Erythroblast (primary cell): ENCODE measurements at regions not wholly inside any gene's neighbourhood (a gene's known extent, or its start where the extent isn't known, plus 50 kb on each side); places are given as distances from the start of the nearest gene placed in this dataset.

ENCODE experiments used
- DNase-seq, 2 experiments: peaks; one replicate each; lab custom pipeline; 2025; lab: John Stamatoyannopoulos, UW
- GATA1 ChIP-seq: IDR thresholded peaks from 2 replicates; pipeline ENCODE4 v1.6.1; 2011; ENCODE audit warnings: low read depth, mild to moderate bottlenecking, control low read depth, low read length, moderate library complexity
- POLR2A ChIP-seq: IDR thresholded peaks from 2 replicates; pipeline ENCODE4 v1.6.1; 2011; ENCODE audit warnings: mild to moderate bottlenecking, low read length

GRCh38 chr7:93011351-93012294 lies 106.2 kb downstream of the SAMD9 start:
- no peak for DNase-seq
- TF ChIP-seq GATA1 (no peak), POLR2A (no peak)

GRCh38 chr7:93008833-93009232 lies 108.9 kb downstream of the SAMD9 start:
- DNase-seq = peak in 1 of 2 experiments; percentile 43
- TF ChIP-seq POLR2A (no peak), GATA1 (no peak)

DNA sequence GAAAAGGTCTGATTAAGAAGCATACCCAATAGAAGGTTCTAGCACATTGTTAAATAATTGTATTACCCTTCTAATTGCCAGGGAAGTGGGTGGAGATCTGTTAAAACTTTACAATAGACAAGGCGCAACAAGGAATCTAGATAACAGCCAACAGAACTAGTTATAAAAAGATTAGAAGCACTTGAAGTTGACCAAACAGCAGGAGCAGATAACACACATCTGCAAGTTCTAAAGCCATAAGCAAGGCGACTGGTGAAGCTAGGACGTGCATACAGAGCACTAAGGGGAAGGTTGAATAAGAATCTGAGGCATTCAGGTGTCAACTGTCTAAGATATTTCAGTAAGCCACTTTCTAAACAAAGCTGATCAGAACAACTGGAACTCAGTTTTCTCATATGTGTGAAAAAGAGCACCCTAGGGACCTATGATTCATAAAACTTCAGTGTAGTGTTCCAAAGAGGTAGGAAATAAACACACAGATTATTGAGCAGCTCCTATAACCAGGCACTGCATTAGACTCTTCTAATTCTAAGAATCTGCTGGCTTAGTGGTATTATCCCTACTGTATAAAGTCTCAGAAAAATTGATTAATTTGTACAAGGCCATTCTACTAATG lies 111.2 kb downstream of the SAMD9 start:
- TF ChIP-seq GATA1 (no peak), POLR2A (no peak)
- DNase-seq = peak; percentile 32 to 83

- DNase-seq = peak; percentile 44 to 79
- no peak for TF ChIP-seq GATA1
- no peak for TF ChIP-seq POLR2A
These were observed 112.9 kb downstream of the SAMD9 start for GRCh38 chr7:93004906-93005305.

GRCh38 chr7:92997719-92998118 lies 120.1 kb downstream of the SAMD9 start:
- no peak for DNase-seq

GRCh38 chr7:92997152-92997551 lies 120.6 kb downstream of the SAMD9 start:
- TF ChIP-seq GATA1 (no peak), POLR2A (no peak)
- DNase-seq = no peak

More at GRCh38 chr7:92997719-92998118, 120.1 kb downstream of the SAMD9 start:
- TF ChIP-seq GATA1 (no peak), POLR2A (no peak)

DNA sequence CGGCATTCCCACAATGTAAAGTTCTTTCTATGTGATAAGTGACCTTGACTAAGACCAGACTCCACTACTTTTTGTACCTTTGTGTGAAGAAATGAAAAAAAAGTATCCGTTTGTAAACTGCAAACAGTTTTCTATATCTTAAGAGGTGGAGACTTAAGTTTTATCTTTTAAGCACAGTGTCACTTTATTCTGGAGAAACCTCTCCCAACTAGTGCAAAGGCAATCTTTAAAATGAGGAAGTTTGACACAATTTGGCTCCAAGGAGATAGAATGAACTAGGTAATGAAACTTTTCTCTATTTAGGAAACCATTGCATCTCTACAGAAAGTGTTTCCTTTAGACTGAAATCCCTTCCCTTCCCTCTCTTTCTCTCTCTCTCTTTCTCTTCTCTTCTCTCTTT lies 122.9 kb downstream of the SAMD9 start:
- TF ChIP-seq POLR2A (no peak), GATA1 (no peak)
- no peak for DNase-seq

DNA sequence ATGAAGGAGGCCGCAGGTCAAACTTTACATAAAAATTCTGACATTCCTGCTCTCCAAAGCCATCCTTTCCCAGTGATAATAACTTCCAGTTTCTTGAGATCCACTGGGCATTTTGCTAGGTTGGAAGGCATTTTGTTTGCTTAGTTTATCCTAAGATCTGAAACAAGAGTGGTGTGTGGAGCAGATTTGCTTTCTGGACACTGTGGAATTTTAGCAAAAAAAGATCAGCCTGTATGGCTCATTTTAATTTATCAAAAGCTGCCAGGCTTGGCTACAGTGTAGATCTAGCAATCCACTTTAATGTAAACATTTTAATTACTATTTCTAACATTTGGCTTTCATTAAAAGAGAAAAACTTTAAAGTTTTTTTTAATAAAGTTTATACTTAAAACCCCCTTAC lies 124.8 kb downstream of the SAMD9 start:
- TF ChIP-seq POLR2A (no peak), GATA1 (no peak)
- DNase-seq = no peak

DNA sequence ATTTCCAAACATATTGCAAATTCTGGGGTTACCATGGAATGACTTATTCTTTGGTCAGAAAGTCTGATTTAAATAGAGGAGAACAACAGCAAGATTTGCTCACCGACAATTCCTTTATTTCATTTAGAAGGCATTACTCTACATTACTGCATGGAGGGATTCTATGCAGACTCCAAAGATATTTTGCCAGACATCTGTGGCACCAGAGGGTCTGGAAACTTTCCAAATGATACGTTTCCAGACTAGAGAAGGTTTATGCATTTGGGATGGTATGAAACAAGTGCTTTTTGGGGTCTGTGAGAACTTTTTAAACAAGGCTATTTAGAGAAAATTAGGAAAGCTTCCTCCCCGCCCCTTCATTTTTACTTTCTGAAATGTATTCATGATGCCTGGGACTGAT lies 125.3 kb downstream of the SAMD9 start:
- TF ChIP-seq POLR2A (no peak), GATA1 (no peak)
- no peak for DNase-seq

GRCh38 chr7:92991190-92991589 lies 126.6 kb downstream of the SAMD9 start:
- no peak for DNase-seq
- TF ChIP-seq POLR2A (no peak), GATA1 (no peak)

GRCh38 chr7:92988941-92989545 lies 128.7 kb downstream of the SAMD9 start:
- TF ChIP-seq POLR2A = no peak
- no peak for TF ChIP-seq GATA1
- DNase-seq = no peak

- peak in 1 of 2 experiments; percentile 5 for DNase-seq
- no peak for TF ChIP-seq POLR2A
- no peak for TF ChIP-seq GATA1
These were observed 129.7 kb downstream of the SAMD9 start for GRCh38 chr7:92988051-92988450.

DNA sequence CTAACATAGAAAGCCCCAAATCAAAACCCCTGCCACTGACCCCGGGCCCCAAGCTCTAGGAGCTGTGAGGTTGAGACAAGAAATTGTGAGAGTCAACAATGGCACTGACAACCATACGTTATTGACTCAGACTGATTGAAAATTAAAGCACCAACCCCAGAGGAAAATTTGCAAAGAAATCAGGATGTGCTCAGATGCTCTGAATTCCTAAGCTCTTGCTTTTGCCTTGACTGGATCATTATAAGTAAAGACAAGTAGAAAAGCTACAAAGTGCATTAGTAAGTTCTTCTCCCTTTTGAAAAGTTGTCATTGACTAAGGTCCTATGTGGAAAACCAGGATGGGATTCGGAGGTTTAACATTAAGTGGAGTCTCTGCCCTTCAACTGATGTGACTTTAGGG lies 130.2 kb downstream of the SAMD9 start:
- no peak for DNase-seq
- TF ChIP-seq GATA1 (no peak), POLR2A (no peak)

DNA sequence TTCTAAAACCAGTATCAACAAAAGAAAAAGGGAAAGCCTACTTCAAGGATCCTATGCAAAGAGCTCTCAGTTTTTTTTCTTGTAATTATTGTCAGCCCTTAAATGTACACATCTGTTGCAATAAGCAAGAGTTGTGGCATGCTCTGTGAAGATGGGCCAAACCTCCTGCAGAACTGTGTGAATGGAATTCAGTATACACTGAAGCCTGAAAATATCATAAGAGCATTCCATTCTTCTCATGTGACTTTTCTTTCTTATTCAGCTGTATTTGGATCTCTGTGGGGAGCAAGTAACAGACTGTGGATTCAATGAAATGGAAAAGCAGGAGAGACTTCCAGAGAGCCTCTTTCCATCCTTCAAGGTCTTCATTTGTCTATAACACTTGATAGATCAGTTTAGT lies 130.7 kb downstream of the SAMD9 start:
- TF ChIP-seq POLR2A (no peak), GATA1 (no peak)
- no peak for DNase-seq
